ENCODE measurements at regions not wholly inside any gene's neighbourhood (a gene's known extent, or its start where the extent isn't known, plus 50 kb on each side); places are given as distances from the start of the nearest gene placed in this dataset.

GRCh38 chr15:92224843-92225242 is 168.8 kb upstream of the ST8SIA2 start:
- no peak for DNase-seq (ENCODE audit: low spot score)

- DNase-seq (ENCODE audit: low spot score), result peak; percentile 45
Observed at GRCh38 chr15:92226020-92226612, 167.6 kb upstream of the ST8SIA2 start.

GRCh38 chr15:92228830-92229229 is 164.9 kb upstream of the ST8SIA2 start:
- DNase-seq (ENCODE audit: low spot score), result no peak

- no peak for DNase-seq (ENCODE audit: low spot score)
Observed at GRCh38 chr15:92231461-92231860, 162.2 kb upstream of the ST8SIA2 start.

- DNase-seq (ENCODE audit: low spot score), result no peak
Observed at GRCh38 chr15:92232317-92232716, 161.4 kb upstream of the ST8SIA2 start.

- DNase-seq (ENCODE audit: low spot score), result no peak
Observed at GRCh38 chr15:92232876-92233275, 160.8 kb upstream of the ST8SIA2 start.

- DNase-seq (ENCODE audit: low spot score), result no peak
Observed at GRCh38 chr15:92243227-92243626, 150.5 kb upstream of the ST8SIA2 start.

GRCh38 chr15:92244703-92245102 is 149.0 kb upstream of the ST8SIA2 start:
- no peak for DNase-seq (ENCODE audit: low spot score)

GRCh38 chr15:92247649-92248242 is 145.9 kb upstream of the ST8SIA2 start:
- DNase-seq (ENCODE audit: low spot score), result no peak

GRCh38 chr15:92266796-92267685 is 126.6 kb upstream of the ST8SIA2 start:
- no peak for DNase-seq (ENCODE audit: low spot score)

GRCh38 chr15:92268900-92269299 is 124.8 kb upstream of the ST8SIA2 start:
- no peak for DNase-seq (ENCODE audit: low spot score)

GRCh38 chr15:92271179-92271578 is 122.5 kb upstream of the ST8SIA2 start:
- DNase-seq (ENCODE audit: low spot score), result no peak

- no peak for DNase-seq (ENCODE audit: low spot score)
Observed at GRCh38 chr15:92272106-92272505, 121.6 kb upstream of the ST8SIA2 start.

GRCh38 chr15:92273286-92273685 is 120.4 kb upstream of the ST8SIA2 start:
- DNase-seq (ENCODE audit: low spot score), result no peak

GRCh38 chr15:92273723-92274122 is 120.0 kb upstream of the ST8SIA2 start:
- DNase-seq (ENCODE audit: low spot score), result no peak

GRCh38 chr15:92277776-92278175 is 115.9 kb upstream of the ST8SIA2 start:
- DNase-seq (ENCODE audit: low spot score), result peak; percentile 21

GRCh38 chr15:92283813-92284212 is 109.9 kb upstream of the ST8SIA2 start:
- no peak for DNase-seq (ENCODE audit: low spot score)

- DNase-seq (ENCODE audit: low spot score), result no peak
Observed at GRCh38 chr15:92288755-92289154, 104.9 kb upstream of the ST8SIA2 start.

- no peak for DNase-seq (ENCODE audit: low spot score)
Observed at GRCh38 chr15:92289733-92290132, 103.9 kb upstream of the ST8SIA2 start.

GRCh38 chr15:92290359-92290992 is 103.2 kb upstream of the ST8SIA2 start:
- no peak for DNase-seq (ENCODE audit: low spot score)

GRCh38 chr15:92291900-92292299 is 101.8 kb upstream of the ST8SIA2 start:
- DNase-seq (ENCODE audit: low spot score), result no peak

GRCh38 chr15:92294759-92295158 is 98.9 kb upstream of the ST8SIA2 start:
- DNase-seq (ENCODE audit: low spot score), result no peak

Measured in GM03348 (cell line).